Neuronal stem cell (in vitro differentiated cells): ENCODE measurements at regions not wholly inside any gene's neighbourhood (a gene's known extent, or its start where the extent isn't known, plus 50 kb on each side); places are given as distances from the start of the nearest gene placed in this dataset.

Experiments
- DNase-seq: peaks from one replicate; pipeline ENCODE4 v3.0.0-alpha.2; 2013; ENCODE audit warnings: low spot score
- H2AFZ ChIP-seq: one replicate; pipeline ENCODE4 v1.6.1; 2013; ENCODE audit warnings: mild to moderate bottlenecking, low read length, inconsistent platforms
- H2AK5ac ChIP-seq: 2 replicates; pipeline ENCODE4 v1.6.1; 2013; ENCODE audit warnings: low read depth, mild to moderate bottlenecking, inconsistent platforms, low read length, moderate library complexity, mixed read lengths
- H2BK120ac ChIP-seq: 2 replicates; pipeline ENCODE4 v1.6.1; 2013; ENCODE audit warnings: low read depth, mild to moderate bottlenecking, inconsistent platforms, low read length, moderate library complexity, mixed read lengths
- H2BK12ac ChIP-seq: one replicate; pipeline ENCODE4 v1.6.1; 2013; ENCODE audit warnings: low read length, inconsistent platforms
- H2BK15ac ChIP-seq: 2 replicates; pipeline ENCODE4 v1.6.1; 2013; ENCODE audit warnings: mild to moderate bottlenecking, low read length, inconsistent platforms, mixed read lengths
- H2BK5ac ChIP-seq: one replicate; pipeline ENCODE4 v1.6.1; 2013; ENCODE audit warnings: inconsistent platforms, mild to moderate bottlenecking, low read length, moderate library complexity
- H3K14ac ChIP-seq: one replicate; pipeline ENCODE4 v1.6.1; 2013; ENCODE audit warnings: low read length, inconsistent platforms
- H3K18ac ChIP-seq: 2 replicates; pipeline ENCODE4 v1.6.1; 2013; ENCODE audit warnings: low read length, inconsistent platforms
- H3K23ac ChIP-seq: 2 replicates; pipeline ENCODE4 v1.6.1; 2013; ENCODE audit warnings: low read depth, mild to moderate bottlenecking, mixed read lengths, low read length, inconsistent platforms; ENCODE audit not compliant: poor library complexity
- H3K27ac ChIP-seq: replicated peaks from 3 replicates; pipeline ENCODE4 v1.5.1; 2013; ENCODE audit warnings: low read length, inconsistent platforms
- H3K27me3 ChIP-seq, 3 experiments: 2 replicates each; pipeline ENCODE4 v1.6.1; 2013; ENCODE audit warnings: low read length in 3 of 3, mild to moderate bottlenecking in 2 of 3, inconsistent platforms in 1 of 3, low read depth in 1 of 3, mixed read lengths in 1 of 3, moderate library complexity in 1 of 3; ENCODE audit not compliant: control insufficient read depth in 3 of 3, insufficient read depth in 3 of 3
- H3K36me3 ChIP-seq, 2 donors: replicated peaks in 1 of 2; 2 replicates each; pipeline ENCODE4 v1.6.1; 2013; ENCODE audit warnings: low read length in 2 of 2; ENCODE audit not compliant: control insufficient read depth in 2 of 2, insufficient read depth in 2 of 2
- H3K4ac ChIP-seq: 2 replicates; pipeline ENCODE4 v1.6.1; 2013; ENCODE audit warnings: inconsistent platforms, mild to moderate bottlenecking, low read length, moderate library complexity
- H3K4me1 ChIP-seq, 2 donors: 1 replicate in 1 of 2; 2 replicates in 1 of 2; pipeline ENCODE4 v1.6.1; 2013; ENCODE audit warnings: low read length in 2 of 2, low read depth in 1 of 2; ENCODE audit not compliant: control insufficient read depth in 2 of 2, insufficient read depth in 1 of 2
- H3K4me2 ChIP-seq: one replicate; pipeline ENCODE4 v1.6.1; 2013; ENCODE audit warnings: mild to moderate bottlenecking, low read length, inconsistent platforms; ENCODE audit not compliant: insufficient read depth, poor library complexity, severe bottlenecking
- H3K4me3 ChIP-seq, 2 donors: 2 replicates each; pipeline ENCODE4 v1.5.1; 2013; ENCODE audit warnings: low read length in 2 of 2, mild to moderate bottlenecking in 2 of 2, inconsistent platforms in 1 of 2, moderate library complexity in 1 of 2
- H3K79me1 ChIP-seq: one replicate; pipeline ENCODE4 v1.6.1; 2013; ENCODE audit warnings: low read depth, mild to moderate bottlenecking, inconsistent platforms, low read length, moderate library complexity
- H3K9ac ChIP-seq: one replicate; pipeline ENCODE4 v1.6.1; 2013; ENCODE audit warnings: mild to moderate bottlenecking, low read depth, low read length, inconsistent platforms; ENCODE audit not compliant: poor library complexity
- H3K9me3 ChIP-seq, 2 donors: replicated peaks in 1 of 2; 2 replicates each; pipeline versions ENCODE3 to v1.6.1; 2013; ENCODE audit warnings: low read length in 2 of 2, mild to moderate bottlenecking in 2 of 2, inconsistent platforms in 1 of 2, low read depth in 1 of 2, mixed read lengths in 1 of 2, moderate library complexity in 1 of 2; ENCODE audit not compliant: control insufficient read depth in 2 of 2, insufficient read depth in 1 of 2
- H4K8ac ChIP-seq: one replicate; pipeline ENCODE4 v1.6.1; 2013; ENCODE audit warnings: low read depth, mild to moderate bottlenecking, inconsistent platforms, low read length, moderate library complexity
- H4K91ac ChIP-seq: one replicate; pipeline ENCODE4 v1.6.1; 2013; ENCODE audit warnings: low read length, low read depth, mild to moderate bottlenecking, inconsistent platforms; ENCODE audit not compliant: poor library complexity
- whole genome bisulfite sequencing, 2 donors: extraction: QIAGEN DNeasy Blood & Tissue Kit; methylation state at CpG; one replicate each; pipeline ENCODE4 v1.1.7; 2013; ENCODE audit warnings: missing lambda C conversion rate in 2 of 2, mixed read lengths in 1 of 2; ENCODE audit not compliant: insufficient read length in 2 of 2, insufficient replicate concordance in 1 of 2; ENCODE audit errors: extremely low coverage in 2 of 2; 5-methylcytosine and 5-hydroxymethylcytosine counted together

DNA sequence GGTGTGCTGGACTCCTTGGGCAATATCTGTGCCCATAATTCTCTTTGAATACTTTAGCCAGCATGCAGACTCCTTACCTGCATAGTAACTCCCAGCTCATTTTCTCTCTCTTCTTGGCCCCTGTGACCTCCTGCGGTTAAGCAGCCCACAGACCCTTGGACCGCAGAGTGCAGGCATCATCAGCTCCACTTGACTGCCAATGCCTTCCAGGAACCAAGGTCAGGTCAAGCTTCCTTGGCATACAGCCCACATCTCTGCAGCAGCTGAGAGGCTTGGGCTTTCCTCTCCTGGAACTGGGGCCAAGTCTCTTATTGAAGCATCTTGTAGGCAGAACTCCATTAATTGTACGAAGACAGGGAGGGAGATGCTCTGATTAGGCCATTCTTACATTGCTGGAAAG, 130.1 kb upstream of the PIEZO2 start:
- no peak overlapping the region for H2AK5ac ChIP-seq
- WGBS, 2 donors = no CpG with 5 or more reads among the region's 3 CpGs
- H2BK5ac ChIP-seq = peak overlapping the region; percentile 40
- no peak overlapping the region for H2BK12ac ChIP-seq
- peaks cover 0 to 2% of the 10 kb centered on the region in 2 donors for H3K9me3 ChIP-seq
- no peak overlapping the region for H3K4me3 ChIP-seq
- no peak overlapping the region for H3K14ac ChIP-seq
- H3K27ac ChIP-seq = no peak overlapping the region
- no peak overlapping the region for H2BK120ac ChIP-seq
- no peak overlapping the region for H3K4me2 ChIP-seq
- no peaks in the 10 kb centered on the region for H3K79me1 ChIP-seq
- no peak for DNase-seq
- H3K36me3 ChIP-seq = no peaks in the 10 kb centered on the region
- no peak overlapping the region for H3K9ac ChIP-seq
- no peak overlapping the region for H2BK15ac ChIP-seq
- no peak overlapping the region for H4K8ac ChIP-seq
- H4K91ac ChIP-seq = no peak overlapping the region
- H3K4ac ChIP-seq = no peak overlapping the region
- H3K18ac ChIP-seq = no peak overlapping the region
- H3K4me1 ChIP-seq = no peaks in the 10 kb centered on the region
- H2AFZ ChIP-seq = no peak overlapping the region
- H3K27me3 ChIP-seq = no peaks in the 10 kb centered on the region
- H3K23ac ChIP-seq = no peak overlapping the region

DNA sequence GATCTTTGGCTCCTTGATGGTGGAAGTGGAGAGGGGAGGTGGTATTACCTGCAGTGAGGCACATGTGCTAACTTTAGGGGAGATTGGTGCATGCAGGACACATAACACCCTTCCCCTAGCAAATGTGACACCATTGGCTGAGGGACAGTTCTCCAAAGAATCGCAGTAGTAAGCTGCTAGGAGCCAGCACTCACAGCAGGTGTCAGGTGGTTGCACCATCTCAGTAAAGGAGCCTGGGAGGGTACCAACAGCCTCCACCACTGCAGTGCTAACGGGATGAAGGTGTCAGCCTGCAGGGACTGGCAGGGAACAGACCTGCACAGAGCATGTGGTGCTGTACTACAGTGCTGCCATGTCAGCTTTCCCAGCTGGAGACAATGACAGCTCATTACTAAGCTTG, 127.3 kb upstream of the PIEZO2 start:
- WGBS, 2 donors = no CpG with 5 or more reads among the region's 2 CpGs
- DNase-seq = no peak
- no peaks in the 10 kb centered on the region for H3K79me1 ChIP-seq

DNA sequence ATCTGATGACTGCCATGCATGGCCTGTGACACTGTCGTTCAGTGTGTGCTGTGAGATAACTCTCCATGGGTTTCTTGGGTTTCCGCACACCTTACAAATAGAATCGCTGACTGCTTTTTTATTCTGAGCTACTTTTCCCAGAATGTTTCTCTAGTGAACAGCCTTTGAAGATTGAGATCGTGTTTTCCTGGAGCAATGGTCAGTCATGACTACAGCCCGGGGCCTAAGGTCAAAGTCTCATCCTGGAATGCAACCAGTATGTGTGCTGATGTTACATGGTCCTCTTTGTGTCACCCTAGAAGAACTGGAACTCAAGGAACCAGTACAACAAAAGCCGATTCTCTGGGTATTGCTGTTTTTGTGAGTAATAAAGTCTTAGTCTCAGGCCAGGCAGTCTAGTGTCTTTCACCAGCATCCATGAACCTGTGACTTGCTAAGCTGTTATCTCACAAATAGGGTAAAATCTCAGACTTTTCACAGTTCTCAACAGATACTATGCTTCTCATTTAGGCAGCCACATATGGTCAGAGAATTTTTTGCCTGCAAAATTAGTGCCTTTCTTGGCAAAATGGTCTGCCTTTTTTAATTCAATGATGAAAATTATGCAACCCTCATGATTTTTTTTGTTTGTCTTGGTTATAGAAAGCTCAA, 124.9 kb upstream of the PIEZO2 start:
- H3K79me1 ChIP-seq = no peaks in the 10 kb centered on the region
- H3K18ac ChIP-seq = no peak overlapping the region
- no peaks in the 10 kb centered on the region for H3K9me3 ChIP-seq
- H3K4me1 ChIP-seq = no peaks in the 10 kb centered on the region
- H4K8ac ChIP-seq = no peak overlapping the region
- H3K9ac ChIP-seq = no peak overlapping the region
- H4K91ac ChIP-seq = no peak overlapping the region
- no peak overlapping the region for H2AFZ ChIP-seq
- no peak overlapping the region for H2BK5ac ChIP-seq
- no peak overlapping the region for H3K14ac ChIP-seq
- no peak overlapping the region for H2BK15ac ChIP-seq
- no peak overlapping the region for H3K4ac ChIP-seq
- no peaks in the 10 kb centered on the region for H3K27me3 ChIP-seq
- no peaks in the 10 kb centered on the region for H3K36me3 ChIP-seq
- no peak overlapping the region for H2BK120ac ChIP-seq
- no CpG with 5 or more reads among the region's 6 CpGs for WGBS, 2 donors
- H3K4me3 ChIP-seq = no peak overlapping the region
- no peak overlapping the region for H2AK5ac ChIP-seq
- DNase-seq = no peak
- no peak overlapping the region for H3K23ac ChIP-seq
- H3K4me2 ChIP-seq = no peak overlapping the region
- no peak overlapping the region for H2BK12ac ChIP-seq
- H3K27ac ChIP-seq = no peak overlapping the region

More for the DNA sequence above, 127.3 kb upstream of the PIEZO2 start:
- Histone ChIP-seq H3K9me3 (peaks cover 0 to 2% of the 10 kb centered on the region in 2 donors), H3K4me3 (peak overlapping the region in 1 of 2 donors; percentile 42), H3K27me3 (no peaks in the 10 kb centered on the region), H2BK12ac (no peak overlapping the region), H3K4ac (no peak overlapping the region), H3K4me1 (no peaks in the 10 kb centered on the region), H2AK5ac (no peak overlapping the region), H2BK15ac (no peak overlapping the region), H3K18ac (peak overlapping the region; percentile 49), H2BK5ac (no peak overlapping the region), H4K91ac (no peak overlapping the region), H4K8ac (no peak overlapping the region), H3K27ac (no peak overlapping the region), H3K14ac (no peak overlapping the region), H3K36me3 (no peaks in the 10 kb centered on the region), H3K4me2 (no peak overlapping the region), H3K9ac (peak overlapping the region; percentile 0), H2BK120ac (no peak overlapping the region), H3K23ac (no peak overlapping the region), H2AFZ (no peak overlapping the region)

DNA sequence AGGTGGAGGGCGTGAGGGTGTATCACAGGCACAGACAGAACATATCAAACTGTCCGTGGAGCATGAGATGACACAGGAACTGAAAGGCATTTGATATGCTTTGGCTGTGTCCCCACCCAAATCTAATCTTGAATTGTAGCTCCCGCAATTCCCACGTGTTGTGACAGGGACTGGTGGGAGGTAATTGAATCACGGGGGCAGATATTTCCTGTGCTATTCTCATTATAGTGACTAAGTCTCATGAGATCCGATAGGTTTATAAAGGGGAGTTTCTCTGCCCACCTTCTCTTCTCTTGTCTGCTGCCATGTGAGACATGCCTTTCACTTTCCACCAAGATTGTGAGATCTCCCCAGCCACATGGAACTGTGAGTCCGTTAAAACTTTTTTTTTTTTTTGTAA, 123.1 kb upstream of the PIEZO2 start:
- Histone ChIP-seq H3K79me1 (no peaks in the 10 kb centered on the region), H3K4me2 (no peak overlapping the region), H2BK12ac (no peak overlapping the region), H3K4ac (no peak overlapping the region), H3K27me3 (no peaks in the 10 kb centered on the region), H2BK5ac (no peak overlapping the region), H2BK15ac (no peak overlapping the region), H2AFZ (no peak overlapping the region), H3K4me1 (no peaks in the 10 kb centered on the region), H3K27ac (no peak overlapping the region), H3K18ac (peak overlapping the region; percentile 36), H3K4me3 (no peak overlapping the region), H2BK120ac (no peak overlapping the region), H4K8ac (no peak overlapping the region), H3K14ac (no peak overlapping the region), H3K23ac (no peak overlapping the region), H2AK5ac (no peak overlapping the region), H3K9ac (no peak overlapping the region), H3K36me3 (no peaks in the 10 kb centered on the region), H4K91ac (no peak overlapping the region), H3K9me3 (no peaks in the 10 kb centered on the region)
- DNase-seq = no peak
- no CpG with 5 or more reads among the region's 7 CpGs for WGBS, 2 donors
